GM23248 (cell line): ENCODE measurements at regions not wholly inside any gene's neighbourhood (a gene's known extent, or its start where the extent isn't known, plus 50 kb on each side); places are given as distances from the start of the nearest gene placed in this dataset.

Experiments used
- EZH2 ChIP-seq: fragments of 200-600 bp; sonication (generic); IDR thresholded peaks from 2 replicates; pipeline ENCODE4 v1.6.1; 2018; ENCODE audit warnings: antibody characterized with exemption, mild to moderate bottlenecking; ENCODE audit not compliant: insufficient read depth, poor library complexity, severe bottlenecking
- EZH2phosphoT487 ChIP-seq: fragments of 200-600 bp; sonication (generic); IDR thresholded peaks from 2 replicates; pipeline ENCODE4 v1.6.1; 2018; ENCODE audit warnings: antibody characterized with exemption, moderate library complexity, mild to moderate bottlenecking, low read depth; ENCODE audit not compliant: insufficient read depth

DNA sequence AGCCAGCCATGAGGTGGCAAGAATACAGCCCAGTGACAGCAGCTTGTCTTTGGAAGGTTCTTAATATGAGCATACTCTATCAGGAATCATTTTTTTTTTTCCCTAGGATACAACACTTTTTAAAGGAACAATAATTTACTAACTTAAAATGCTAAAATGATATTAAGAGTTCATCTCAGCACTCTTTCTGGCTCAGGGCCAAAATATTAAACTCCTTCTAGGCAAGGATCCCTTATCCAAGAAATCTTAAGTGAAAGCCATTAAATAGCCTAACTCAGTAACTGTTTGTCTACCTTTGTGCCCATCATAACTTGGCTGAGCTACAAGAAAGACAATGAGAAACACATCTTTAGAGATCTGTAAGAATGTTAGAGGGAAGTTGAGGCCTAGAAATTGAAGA is 529.5 kb upstream of the TGFBR2 start:
- TF ChIP-seq EZH2, result no peak
- TF ChIP-seq EZH2phosphoT487, result no peak
